Epithelial cell of esophagus (primary cell): ENCODE measurements at regions not wholly inside any gene's neighbourhood (a gene's known extent, or its start where the extent isn't known, plus 50 kb on each side); places are given as distances from the start of the nearest gene placed in this dataset.

Experiments used
- DNase-seq: peaks from one replicate; pipeline ENCODE4 v3.0.0; 2010; ENCODE audit warnings: low read depth
- H3K4me3 ChIP-seq: 2 replicates; pipeline ENCODE4 v1.5.1; 2011; ENCODE audit warnings: mild to moderate bottlenecking, low read length, control low read depth
- TF ChIP-seq, protein P1 (sequence below): IDR thresholded peaks from 2 replicates; pipeline ENCODE4 v1.5.1; 2011; ENCODE audit warnings: low read depth, mild to moderate bottlenecking, low read length, control low read depth, inconsistent platforms; ENCODE audit not compliant: insufficient read depth; ENCODE audit errors: missing control alignments

DNA sequence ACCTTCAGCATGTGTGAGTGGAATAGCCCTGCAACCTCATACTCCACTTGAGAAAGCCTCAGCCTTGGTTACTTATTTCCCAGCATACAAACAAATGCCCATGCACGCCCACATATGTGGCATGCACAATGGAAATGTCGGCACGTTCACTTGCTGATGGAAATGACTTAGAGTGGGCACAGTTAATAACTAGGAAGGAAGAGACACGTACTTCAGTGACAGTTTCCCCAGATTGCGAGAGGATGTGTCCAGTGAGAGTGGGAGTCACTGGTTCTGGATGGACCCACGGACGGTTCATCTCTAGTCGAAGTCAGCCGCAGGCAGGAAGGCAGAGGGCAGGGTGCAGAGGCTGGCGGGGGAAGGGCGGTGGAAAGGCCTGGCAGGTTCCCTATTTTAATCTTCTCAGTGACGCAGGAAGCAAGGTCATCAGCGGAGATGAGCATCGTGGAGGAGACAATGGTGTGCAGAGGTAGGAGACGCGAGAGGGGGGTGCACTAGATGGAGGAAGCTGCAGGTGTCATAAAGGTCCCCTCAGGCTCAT is 350.7 kb upstream of the MYT1L start:
- DNase-seq = no peak
- TF ChIP-seq, protein P1, sequence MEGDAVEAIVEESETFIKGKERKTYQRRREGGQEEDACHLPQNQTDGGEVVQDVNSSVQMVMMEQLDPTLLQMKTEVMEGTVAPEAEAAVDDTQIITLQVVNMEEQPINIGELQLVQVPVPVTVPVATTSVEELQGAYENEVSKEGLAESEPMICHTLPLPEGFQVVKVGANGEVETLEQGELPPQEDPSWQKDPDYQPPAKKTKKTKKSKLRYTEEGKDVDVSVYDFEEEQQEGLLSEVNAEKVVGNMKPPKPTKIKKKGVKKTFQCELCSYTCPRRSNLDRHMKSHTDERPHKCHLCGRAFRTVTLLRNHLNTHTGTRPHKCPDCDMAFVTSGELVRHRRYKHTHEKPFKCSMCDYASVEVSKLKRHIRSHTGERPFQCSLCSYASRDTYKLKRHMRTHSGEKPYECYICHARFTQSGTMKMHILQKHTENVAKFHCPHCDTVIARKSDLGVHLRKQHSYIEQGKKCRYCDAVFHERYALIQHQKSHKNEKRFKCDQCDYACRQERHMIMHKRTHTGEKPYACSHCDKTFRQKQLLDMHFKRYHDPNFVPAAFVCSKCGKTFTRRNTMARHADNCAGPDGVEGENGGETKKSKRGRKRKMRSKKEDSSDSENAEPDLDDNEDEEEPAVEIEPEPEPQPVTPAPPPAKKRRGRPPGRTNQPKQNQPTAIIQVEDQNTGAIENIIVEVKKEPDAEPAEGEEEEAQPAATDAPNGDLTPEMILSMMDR = no peak
- no peak overlapping the region for H3K4me3 ChIP-seq

DNA sequence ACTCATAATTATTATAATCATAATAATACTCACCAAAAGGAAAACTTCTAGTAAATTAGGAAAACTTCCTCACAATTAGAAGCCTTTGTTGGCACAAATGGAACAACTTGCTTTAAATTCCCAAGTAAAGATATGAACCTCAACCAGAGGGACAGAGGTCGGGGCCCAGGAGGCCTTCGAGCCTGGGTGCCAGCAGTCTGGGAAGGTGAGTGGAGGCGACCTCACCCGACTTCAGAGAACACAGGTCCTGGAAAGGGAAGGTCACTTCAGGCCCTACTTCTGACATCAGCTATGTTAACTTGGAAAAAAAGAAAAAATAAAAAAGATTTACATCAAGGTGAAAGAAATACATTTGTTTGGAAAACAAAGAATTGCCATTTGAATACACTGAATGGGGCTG is 350.0 kb upstream of the MYT1L start:
- TF ChIP-seq, protein P1 = no peak

DNA sequence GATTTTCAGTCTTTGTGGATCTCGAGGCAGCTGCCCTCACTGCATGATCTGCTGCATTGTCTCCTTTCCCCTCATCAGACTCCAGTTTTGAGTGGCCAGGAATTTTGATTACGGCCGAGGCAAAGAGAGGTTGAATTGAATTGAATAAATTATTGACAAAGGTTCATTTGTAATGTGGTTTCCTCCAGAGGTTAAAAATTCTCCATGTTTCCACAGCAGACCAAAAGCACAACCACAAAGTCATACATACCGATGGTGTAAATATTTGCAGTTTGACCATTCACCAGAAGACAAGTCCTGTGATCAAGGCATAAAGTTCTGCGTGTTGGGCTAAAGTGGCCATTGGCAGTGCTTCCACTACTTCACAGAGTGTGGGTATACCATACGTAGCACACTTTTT is 343.8 kb upstream of the MYT1L start:
- TF ChIP-seq, protein P1 = no peak
- DNase-seq = no peak
- no peak overlapping the region for H3K4me3 ChIP-seq

More for the DNA sequence above, 350.0 kb upstream of the MYT1L start:
- no peak overlapping the region for H3K4me3 ChIP-seq
- DNase-seq = no peak

- H3K4me3 ChIP-seq = no peak overlapping the region
- no peak for DNase-seq
- TF ChIP-seq, protein P1 = no peak
These were observed 342.3 kb upstream of the MYT1L start for GRCh38 chr2:2673406-2673805.

DNA sequence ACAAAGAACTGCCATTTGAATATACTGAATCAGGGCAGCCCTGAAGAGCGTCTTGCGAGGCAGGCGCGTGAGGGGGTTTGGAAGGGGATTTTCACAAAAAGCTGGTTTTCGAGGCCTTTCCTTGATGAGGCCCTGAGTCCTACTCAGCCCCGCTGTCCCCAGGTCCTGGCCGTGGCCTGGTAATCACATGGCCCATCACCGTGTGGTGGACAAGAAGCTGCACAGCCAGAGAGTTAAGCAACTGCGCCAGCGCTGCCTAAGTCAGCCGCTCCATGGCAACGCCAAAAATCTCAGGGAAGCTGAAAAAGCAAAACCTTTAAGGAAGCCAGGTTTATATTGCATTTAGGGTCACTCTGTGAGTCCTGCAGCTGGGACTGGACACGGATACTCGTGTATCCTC is 341.2 kb upstream of the MYT1L start:
- TF ChIP-seq, protein P1 = no peak
- no peak for DNase-seq
- no peak overlapping the region for H3K4me3 ChIP-seq

DNA sequence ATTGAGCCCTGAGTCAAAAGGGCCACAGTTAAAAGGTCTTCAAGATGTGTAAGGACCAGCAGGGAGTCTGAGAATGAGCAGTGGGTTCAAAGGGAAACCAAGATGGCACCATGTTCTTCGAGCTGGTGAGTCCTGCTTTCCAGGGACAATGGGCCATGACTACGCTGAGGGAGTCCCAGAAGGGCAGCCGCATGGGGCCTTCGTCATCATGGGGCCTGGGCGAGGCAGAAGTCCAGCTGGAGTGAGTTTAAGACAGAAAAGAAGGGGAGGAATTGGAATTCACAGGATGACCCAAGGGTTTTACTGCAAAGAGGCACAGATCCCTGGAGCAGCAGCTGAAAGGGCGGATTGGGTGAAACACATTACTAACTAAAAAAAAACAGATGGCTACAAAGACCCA is 340.8 kb upstream of the MYT1L start:
- TF ChIP-seq, protein P1 = no peak
- no peak overlapping the region for H3K4me3 ChIP-seq
- no peak for DNase-seq

DNA sequence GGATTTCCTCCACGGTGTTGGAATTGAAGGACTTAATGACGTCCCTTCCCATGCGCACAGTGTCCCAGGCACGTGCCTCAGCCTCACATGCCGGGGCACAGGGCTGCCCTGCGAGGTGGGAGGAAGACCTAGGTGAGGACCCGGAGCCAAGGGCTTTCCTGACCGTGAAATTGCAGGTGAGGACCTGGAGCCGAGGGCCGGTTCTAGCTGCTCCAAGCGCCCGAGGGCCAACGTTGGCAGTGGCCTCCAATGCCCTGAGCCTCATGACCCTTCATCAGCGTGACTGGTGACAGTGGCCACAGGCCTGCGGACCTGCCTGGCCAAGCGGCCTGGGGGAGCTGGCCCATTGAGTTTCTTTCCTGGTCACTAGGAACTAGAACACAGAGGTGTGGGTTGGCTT is 338.2 kb upstream of the MYT1L start:
- DNase-seq = no peak
- TF ChIP-seq, protein P1 = no peak
- no peak overlapping the region for H3K4me3 ChIP-seq
